MCF 10A (cell line): ENCODE measurements at regions not wholly inside any gene's neighbourhood (a gene's known extent, or its start where the extent isn't known, plus 50 kb on each side); places are given as distances from the start of the nearest gene placed in this dataset.

Source experiments
- BruUV-seq: library from RNA; stranded (reverse); fragments of 400-500 nt; replicated peaks from 2 replicates; lab custom pipeline; 2021; lab: Mats Ljungman, UMichigan
- CTCF ChIA-PET: fragments of 300-600 bp; sonication (Branson Sonifier 250); formaldehyde crosslinking; extraction: SDS; loops from one replicate; lab custom pipeline; 2021; ENCODE audit warnings: antibody characterized with exemption, inconsistent platforms; lab: Yijun Ruan, JAX
- POLR2A ChIA-PET: fragments of 300-600, 350-650 bp; sonication (Branson Sonifier 250); formaldehyde crosslinking; extraction: SDS; loops from one replicate; lab custom pipeline; 2020; ENCODE audit warnings: antibody characterized with exemption, inconsistent platforms; lab: Yijun Ruan, JAX
- DNase-seq: peaks from one replicate; pipeline ENCODE4 v3.0.0-alpha.2; 2018; ENCODE audit not compliant: unreplicated experiment
- H3K27ac Mint-ChIP-seq: one replicate; pipeline ENCODE4 v1.8.0; 2022; ENCODE audit warnings: mild to moderate bottlenecking, low read depth, mixed read lengths; ENCODE audit not compliant: unreplicated experiment
- H3K27me3 Mint-ChIP-seq: one replicate; pipeline ENCODE4 v1.8.0; 2022; ENCODE audit warnings: mixed read lengths; ENCODE audit not compliant: insufficient read depth, unreplicated experiment
- H3K36me3 Mint-ChIP-seq: one replicate; pipeline ENCODE4 v1.8.0; 2022; ENCODE audit warnings: mild to moderate bottlenecking, moderate library complexity, mixed read lengths; ENCODE audit not compliant: insufficient read depth, unreplicated experiment
- H3K4me1 Mint-ChIP-seq: one replicate; pipeline ENCODE4 v1.8.0; 2022; ENCODE audit warnings: mixed read lengths; ENCODE audit not compliant: insufficient read depth, unreplicated experiment
- H3K4me3 Mint-ChIP-seq: one replicate; pipeline ENCODE4 v1.8.0; 2022; ENCODE audit warnings: mild to moderate bottlenecking, moderate library complexity, mixed read lengths; ENCODE audit not compliant: unreplicated experiment
- H3K9me3 Mint-ChIP-seq: one replicate; pipeline ENCODE4 v1.8.0; 2022; ENCODE audit warnings: mixed read lengths; ENCODE audit not compliant: unreplicated experiment
- CTCF ChIP-seq: fragments of 200-600 bp; IDR thresholded peaks from one replicate; pipeline ENCODE4 v1.8.0; 2022; ENCODE audit warnings: antibody characterized with exemption, mild to moderate bottlenecking; ENCODE audit not compliant: unreplicated experiment
- intact Hi-C: fragments of 100-400 bp; cut with micrococcal nuclease; formaldehyde crosslinking; loops from 2 replicates; pipeline ENCODE4 v1.14.1; 2022

DNA sequence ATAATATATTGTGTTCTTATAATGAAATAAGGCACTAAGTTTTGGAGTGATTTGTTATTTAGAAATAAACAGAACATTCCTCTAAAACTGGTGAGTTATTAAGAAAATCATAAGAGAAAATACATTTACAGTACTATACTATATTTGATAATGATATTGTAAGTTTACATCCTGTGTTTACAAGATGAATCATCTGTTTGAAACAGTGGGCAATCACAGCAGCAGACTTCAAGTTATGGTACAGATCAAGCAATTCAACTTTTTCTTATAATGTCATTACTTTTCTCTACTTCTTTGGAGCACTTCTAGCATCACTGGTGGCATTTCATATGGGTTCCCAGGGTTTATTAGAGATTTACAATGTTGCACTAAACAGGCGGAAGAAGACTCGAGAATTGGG lies 86.5 kb upstream of the BRINP3 start:
- no peak for TF ChIP-seq CTCF
- no peak for DNase-seq
- Mint-ChIP-seq H3K4me3 (no peak overlapping the region), H3K36me3 (no peaks in the 10 kb centered on the region), H3K27ac (no peak overlapping the region), H3K9me3 (no peaks in the 10 kb centered on the region), H3K27me3 (no peaks in the 10 kb centered on the region), H3K4me1 (no peaks in the 10 kb centered on the region)
- CTCF ChIA-PET = no interaction called here
- no TSS peak for BruUV-seq
- POLR2A ChIA-PET = no interaction called here
- intact Hi-C loops = no loop called here

- Mint-ChIP-seq H3K4me3 (no peak overlapping the region), H3K4me1 (no peaks in the 10 kb centered on the region), H3K36me3 (no peaks in the 10 kb centered on the region), H3K27ac (no peak overlapping the region), H3K27me3 (no peaks in the 10 kb centered on the region), H3K9me3 (no peaks in the 10 kb centered on the region)
- DNase-seq = no peak
- no TSS peak for BruUV-seq
- ChIA-PET CTCF (no interaction called here), POLR2A (no interaction called here)
- intact Hi-C loops = no loop called here
- no peak for TF ChIP-seq CTCF
Measured at GRCh38 chr1:190578017-190578416, 100.4 kb upstream of the BRINP3 start.

GRCh38 chr1:190578526-190578925 lies 100.9 kb upstream of the BRINP3 start:
- POLR2A ChIA-PET = no interaction called here
- H3K4me3 Mint-ChIP-seq = no peak overlapping the region
- no TSS peak for BruUV-seq
- no peak for DNase-seq
- no peak for TF ChIP-seq CTCF
- intact Hi-C loops = no loop called here
- H3K27me3 Mint-ChIP-seq = no peaks in the 10 kb centered on the region
- H3K9me3 Mint-ChIP-seq = no peaks in the 10 kb centered on the region
- no peak overlapping the region for H3K27ac Mint-ChIP-seq
- CTCF ChIA-PET = no interaction called here
- H3K36me3 Mint-ChIP-seq = no peaks in the 10 kb centered on the region
- H3K4me1 Mint-ChIP-seq = no peaks in the 10 kb centered on the region

- CTCF ChIA-PET = no interaction called here
- BruUV-seq = no TSS peak
Measured at GRCh38 chr1:190579552-190580193, 102.0 kb upstream of the BRINP3 start.

More at GRCh38 chr1:190579552-190580193, 102.0 kb upstream of the BRINP3 start:
- intact Hi-C loops = no loop called here
- Mint-ChIP-seq H3K4me1 (no peaks in the 10 kb centered on the region), H3K4me3 (no peak overlapping the region), H3K27ac (peak overlapping the region; percentile 16), H3K9me3 (no peaks in the 10 kb centered on the region), H3K27me3 (no peaks in the 10 kb centered on the region), H3K36me3 (no peaks in the 10 kb centered on the region)
- no peak for TF ChIP-seq CTCF
- POLR2A ChIA-PET = no interaction called here
- DNase-seq = peak; percentile 2
